HCT116 (cell line): ENCODE measurements at regions not wholly inside any gene's neighbourhood (a gene's known extent, or its start where the extent isn't known, plus 50 kb on each side); places are given as distances from the start of the nearest gene placed in this dataset.

Source experiments
- ATAC-seq: fragments of 200-7000 bp; cut with Tn5 transposase; 2 replicates; pipeline ENCODE4 v1.9.1; 2020; ENCODE audit warnings: mild to moderate bottlenecking, moderate library complexity
- BruUV-seq: library from RNA; stranded (reverse); fragments of 400-500 nt; replicated peaks from 2 replicates; lab custom pipeline; 2021; lab: Mats Ljungman, UMichigan
- CTCF ChIA-PET: fragments of 300-600 bp; sonication (Branson Sonifier 250); formaldehyde crosslinking; loops from one replicate; lab custom pipeline; 2021; ENCODE audit warnings: antibody characterized with exemption; lab: Charles Lee
- POLR2A ChIA-PET: fragments of 300-600, 350-600 bp; sonication (Branson Sonifier 250); formaldehyde crosslinking; loops from one replicate; lab custom pipeline; 2021; ENCODE audit warnings: antibody characterized with exemption; lab: Charles Lee
- RAD21 ChIA-PET, 2 experiments: fragments of 300-600 bp; sonication (Branson Sonifier 250); formaldehyde crosslinking; loops; one replicate each; lab custom pipeline; 2023; ENCODE audit warnings: low total read pairs in 2 of 2; ENCODE audit not compliant: uncharacterized antibody in 2 of 2, unreplicated experiment in 2 of 2, low non-redundant PET in 1 of 2; lab: Charles Lee
- DNase-seq: peaks from one replicate; pipeline ENCODE4 v3.0.0-alpha.2; 2010; ENCODE audit warnings: low read depth, low spot score
- H2AFZ ChIP-seq: fragments of 200-600 bp; shearing (Covaris generic), sonication (generic); 2 replicates; pipeline ENCODE4 v1.6.1; 2017; ENCODE audit warnings: low read depth, mixed run types, mixed read lengths, antibody characterized with exemption, low read length; ENCODE audit not compliant: poor library complexity, severe bottlenecking
- H3K27ac ChIP-seq: 2 replicates; pipeline ENCODE4 v1.5.1; 2012; ENCODE audit warnings: low read depth, low read length
- H3K27me3 ChIP-seq: fragments of 200-600 bp; sonication (generic); 2 replicates; pipeline ENCODE4 v1.6.1; 2016; ENCODE audit warnings: mixed run types, low read length, mixed read lengths; ENCODE audit not compliant: insufficient read depth
- H3K36me3 ChIP-seq, 2 experiments: fragments of 200-500 bp in 1 of 2; fragments of 200-600 bp in 1 of 2; sonication (Bioruptor generic) in 1 of 2; sonication (generic) in 1 of 2; 2 replicates each; pipeline versions ENCODE4 v1.5.1 to v1.6.1; 2014 to 2016; ENCODE audit warnings: low read length in 2 of 2, inconsistent platforms in 1 of 2, mixed read lengths in 1 of 2, mixed run types in 1 of 2; ENCODE audit not compliant: insufficient read depth in 2 of 2, control insufficient read depth in 1 of 2
- H3K4me1 ChIP-seq, 2 experiments: fragments of 200-600 bp in 1 of 2; sonication (generic) in 1 of 2; 2 replicates each; pipeline versions ENCODE4 v1.5.1 to v1.6.1; 2012 to 2017; ENCODE audit warnings: low read length in 2 of 2, inconsistent platforms in 1 of 2, mild to moderate bottlenecking in 1 of 2, mixed read lengths in 1 of 2, mixed run types in 1 of 2, moderate library complexity in 1 of 2; ENCODE audit not compliant: insufficient read depth in 2 of 2, control insufficient read depth in 1 of 2
- H3K4me2 ChIP-seq: fragments of 200-600 bp; sonication (generic); 2 replicates; pipeline ENCODE4 v1.6.1; 2017; ENCODE audit warnings: mixed run types, low read length, mixed read lengths
- H3K4me3 ChIP-seq, 2 experiments: fragments of 200-600 bp in 1 of 2; sonication (generic) in 1 of 2; replicated peaks in 1 of 2; 2 replicates each; pipeline ENCODE4 v1.5.1; 2011 to 2016; ENCODE audit warnings: low read length in 2 of 2, control low read depth in 1 of 2, low read depth in 1 of 2, mild to moderate bottlenecking in 1 of 2, mixed read lengths in 1 of 2, mixed run types in 1 of 2
- H3K79me2 ChIP-seq: fragments of 200-600 bp; sonication (generic); 2 replicates; pipeline ENCODE4 v1.6.1; 2017; ENCODE audit warnings: mild to moderate bottlenecking, mixed run types, low read length, moderate library complexity, mixed read lengths; ENCODE audit not compliant: insufficient read depth
- H3K9ac ChIP-seq: fragments of 200-600 bp; sonication (generic); 2 replicates; pipeline ENCODE4 v1.6.1; 2016; ENCODE audit warnings: low read length, mixed read lengths
- H3K9me2 ChIP-seq: fragments of 200-600 bp; sonication (generic), shearing (Covaris generic); 2 replicates; pipeline ENCODE4 v1.6.1; 2017; ENCODE audit warnings: mixed run types, mild to moderate bottlenecking, moderate library complexity; ENCODE audit not compliant: insufficient read depth
- H3K9me3 ChIP-seq, 2 experiments: fragments of 200-500 bp in 1 of 2; fragments of 200-600 bp in 1 of 2; sonication (Bioruptor generic) in 1 of 2; sonication (generic) in 1 of 2; 2 replicates each; pipeline ENCODE4 v1.6.1; 2014 to 2017; ENCODE audit warnings: low read length in 2 of 2, mixed read lengths in 2 of 2, inconsistent platforms in 1 of 2, low read depth in 1 of 2, mild to moderate bottlenecking in 1 of 2, mixed run types in 1 of 2, moderate library complexity in 1 of 2; ENCODE audit not compliant: control insufficient read depth in 1 of 2, insufficient read depth in 1 of 2
- H4K20me1 ChIP-seq: fragments of 200-600 bp; sonication (generic), shearing (Covaris generic); 2 replicates; pipeline ENCODE4 v1.6.1; 2017; ENCODE audit warnings: mixed run types, mild to moderate bottlenecking, moderate library complexity; ENCODE audit not compliant: insufficient read depth
- CBX3 ChIP-seq: IDR thresholded peaks from 2 replicates; pipeline ENCODE4 v1.6.1; 2012; ENCODE audit warnings: low read depth
- EGR1 ChIP-seq: IDR thresholded peaks from 2 replicates; pipeline ENCODE4 v1.6.1; 2012; ENCODE audit warnings: low read depth
- ELF1 ChIP-seq: IDR thresholded peaks from 2 replicates; pipeline ENCODE4 v1.6.1; 2012; ENCODE audit warnings: low read depth, borderline replicate concordance
- EZH2 ChIP-seq: fragments of 200-600 bp; sonication (generic); IDR thresholded peaks from 2 replicates; pipeline ENCODE4 v1.6.1; 2017; ENCODE audit warnings: antibody characterized with exemption, mixed run types
- EZH2phosphoT487 ChIP-seq: fragments of 200-600 bp; IDR thresholded peaks from 2 replicates; pipeline ENCODE4 v1.6.1; 2018; ENCODE audit warnings: antibody characterized with exemption, borderline replicate concordance
- FOSL1 ChIP-seq: IDR thresholded peaks from 2 replicates; pipeline ENCODE4 v1.6.1; 2012; ENCODE audit warnings: low read depth
- JUND ChIP-seq: IDR thresholded peaks from 2 replicates; pipeline ENCODE4 v1.6.1; 2012
- POLR2A ChIP-seq: IDR thresholded peaks from 2 replicates; pipeline ENCODE4 v1.7.0; 2011; ENCODE audit warnings: borderline replicate concordance; ENCODE audit not compliant: insufficient read depth, insufficient read length; ENCODE audit errors: extremely low read depth
- POLR2AphosphoS5 ChIP-seq: IDR thresholded peaks from 2 replicates; pipeline ENCODE4 v1.6.1; 2011; ENCODE audit warnings: mild to moderate bottlenecking, low read depth, low read length, moderate library complexity
- RAD21 ChIP-seq: IDR thresholded peaks from 2 replicates; pipeline ENCODE4 v1.6.1; 2012; ENCODE audit warnings: low read depth, mild to moderate bottlenecking
- SIN3A ChIP-seq: IDR thresholded peaks from 2 replicates; pipeline ENCODE4 v1.6.1; 2012; ENCODE audit warnings: low read depth
- SP1 ChIP-seq: IDR thresholded peaks from 2 replicates; pipeline ENCODE4 v1.6.1; 2012; ENCODE audit warnings: low read depth
- TCF7L2 ChIP-seq: IDR thresholded peaks from 2 replicates; pipeline ENCODE4 v1.7.0; 2011; ENCODE audit warnings: borderline replicate concordance, inconsistent platforms; ENCODE audit not compliant: insufficient read depth, insufficient read length; ENCODE audit errors: extremely low read depth
- YY1 ChIP-seq: IDR thresholded peaks from 2 replicates; pipeline ENCODE4 v1.6.1; 2011; ENCODE audit warnings: low read length, low read depth, moderate library complexity, mild to moderate bottlenecking; ENCODE audit not compliant: insufficient replicate concordance; ENCODE audit errors: extremely low read depth
- ZFX ChIP-seq: fragments of 450-650 bp; IDR thresholded peaks from 2 replicates; pipeline ENCODE4 v1.6.1; 2017
- ZNF274 ChIP-seq: fragments of 200-500 bp; sonication (Bioruptor generic); IDR thresholded peaks from 2 replicates; pipeline ENCODE4 v1.6.1; 2014; ENCODE audit warnings: mild to moderate bottlenecking, low read depth, low read length, inconsistent platforms
- intact Hi-C: fragments of 100-400 bp; cut with micrococcal nuclease; formaldehyde crosslinking; loops from 2 replicates; pipeline ENCODE4 v1.10.0; 2022
- TF ChIP-seq, protein P1 (sequence below): IDR thresholded peaks from 2 replicates; pipeline ENCODE4 v1.6.1; 2012

DNA sequence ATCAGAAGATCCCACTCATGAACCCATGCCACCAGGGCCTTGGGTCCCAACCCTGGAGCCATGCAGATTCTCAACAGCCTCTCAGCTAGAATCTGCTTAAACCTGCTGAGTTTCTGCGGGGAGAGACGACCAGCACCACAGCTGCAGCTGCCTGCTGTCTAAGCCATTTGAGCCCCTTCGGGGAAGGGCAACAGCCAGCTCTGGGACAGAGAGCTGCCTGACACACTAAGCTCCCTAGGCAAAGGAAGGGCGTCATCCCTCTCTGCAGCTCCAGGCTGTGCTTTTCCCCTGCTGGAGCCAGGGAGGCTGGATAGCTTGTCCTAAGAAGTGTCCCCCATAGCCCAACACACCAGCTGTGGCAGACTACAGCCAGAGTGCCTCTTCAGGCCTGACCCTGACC is 182.5 kb downstream of the OTOR start:
- no peaks in the 10 kb centered on the region; the same call in 1 of the 2 replicates for H3K27me3 ChIP-seq
- no peaks in the 10 kb centered on the region for H4K20me1 ChIP-seq
- no peaks in the 10 kb centered on the region for H3K4me1 ChIP-seq
- no peaks in the 10 kb centered on the region for H3K79me2 ChIP-seq
- RAD21 ChIA-PET = no interaction called here
- no TSS peak for BruUV-seq
- CTCF ChIA-PET = no interaction called here
- H3K4me2 ChIP-seq = no peak overlapping the region
- no peak overlapping the region for H3K27ac ChIP-seq
- intact Hi-C loops = no loop called here
- no peaks in the 10 kb centered on the region for H3K9me3 ChIP-seq
- no peak overlapping the region for H3K4me3 ChIP-seq
- no peaks in the 10 kb centered on the region for H3K9me2 ChIP-seq
- TF ChIP-seq EZH2 = no peak
- TF ChIP-seq POLR2AphosphoS5 = no peak
- no peak for TF ChIP-seq ZFX
- TF ChIP-seq RAD21 = no peak
- TF ChIP-seq TCF7L2 = no peak
- TF ChIP-seq YY1 = no peak
- no peak for TF ChIP-seq CBX3
- no peak for TF ChIP-seq EZH2phosphoT487
- no peak for TF ChIP-seq SIN3A
- no peak for TF ChIP-seq ELF1
- TF ChIP-seq POLR2A = no peak
- no peak for TF ChIP-seq SP1
- no peak for TF ChIP-seq ZNF274
- no peak for TF ChIP-seq JUND
- TF ChIP-seq EGR1 = no peak
- TF ChIP-seq, all 23 proteins: peak for 0
- no peak overlapping the region for H2AFZ ChIP-seq
- POLR2A ChIA-PET = no interaction called here
- H3K36me3 ChIP-seq = no peaks in the 10 kb centered on the region
- H3K9ac ChIP-seq = no peak overlapping the region
- ATAC-seq (no peak), DNase-seq (no peak)

DNA sequence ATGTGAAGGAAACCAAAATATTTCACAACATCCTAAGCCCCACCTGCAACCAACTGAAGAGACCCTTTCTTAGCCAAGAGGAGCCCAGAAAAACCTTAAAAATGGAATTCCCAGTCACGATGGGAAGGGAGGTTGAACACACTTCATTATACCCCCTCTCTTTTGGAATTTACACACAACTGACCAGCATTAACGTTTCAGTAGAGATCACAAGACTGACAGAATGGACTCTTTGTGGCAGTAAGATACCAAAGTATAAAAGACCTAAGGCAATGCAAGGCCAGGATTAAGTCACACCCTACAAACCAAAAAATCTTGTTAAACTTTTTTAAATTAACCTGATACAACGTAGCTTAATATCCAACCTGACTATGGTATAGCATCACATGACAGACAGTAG is 190.9 kb downstream of the OTOR start:
- ChIA-PET POLR2A (no interaction called here), RAD21 (no interaction called here), CTCF (no interaction called here)
- Histone ChIP-seq H4K20me1 (no peaks in the 10 kb centered on the region), H2AFZ (no peak overlapping the region), H3K79me2 (no peaks in the 10 kb centered on the region), H3K9me3 (no peaks in the 10 kb centered on the region), H3K4me3 (no peak overlapping the region), H3K9me2 (no peaks in the 10 kb centered on the region), H3K27ac (no peak overlapping the region), H3K27me3 (0 out of 2 replicates have a peak, but pooled peaks cover 7% of the 10 kb centered on the region), H3K36me3 (no peaks in the 10 kb centered on the region), H3K9ac (no peak overlapping the region), H3K4me1 (no peaks in the 10 kb centered on the region), H3K4me2 (no peak overlapping the region)
- DNase-seq (no peak), ATAC-seq (no peak)
- BruUV-seq = no TSS peak
- intact Hi-C loops = no loop called here
- TF ChIP-seq ZNF274 (no peak), FOSL1 (no peak), JUND (no peak)
- TF ChIP-seq, protein P1, sequence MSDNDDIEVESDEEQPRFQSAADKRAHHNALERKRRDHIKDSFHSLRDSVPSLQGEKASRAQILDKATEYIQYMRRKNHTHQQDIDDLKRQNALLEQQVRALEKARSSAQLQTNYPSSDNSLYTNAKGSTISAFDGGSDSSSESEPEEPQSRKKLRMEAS = no peak
